ENCODE measurements at regions not wholly inside any gene's neighbourhood (a gene's known extent, or its start where the extent isn't known, plus 50 kb on each side); places are given as distances from the start of the nearest gene placed in this dataset.
"Not testable (repeated sequence)": the region's sequence is repeated elsewhere in the genome, so short reads cannot be mapped to it uniquely, and the experiment has no call there.

- no peak for DNase-seq (ENCODE audit: low read depth in 2 of 2)
These were observed 130.6 kb upstream of the ADRA1B start for GRCh38 chr5:159785656-159786055.

DNA sequence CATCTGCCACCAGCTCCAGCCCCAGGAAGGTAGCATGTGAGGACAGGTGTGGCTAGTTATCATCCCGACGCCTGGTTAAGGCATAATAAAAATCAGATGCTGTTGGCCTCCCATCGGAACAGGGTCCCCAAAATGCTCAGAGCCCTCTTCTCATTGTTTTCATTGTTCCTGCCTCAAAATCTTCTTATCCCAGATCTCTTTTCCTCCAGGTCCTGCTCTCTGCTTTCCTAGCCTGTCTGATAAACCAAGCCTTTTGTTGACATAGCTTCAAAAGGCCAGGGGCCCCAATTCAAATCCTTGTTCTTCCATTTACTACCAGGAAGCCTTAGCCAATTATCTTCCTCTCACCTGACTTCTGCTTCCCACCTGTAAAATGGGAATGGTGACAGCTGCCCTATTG, 130.1 kb upstream of the ADRA1B start:
- no peak for DNase-seq (ENCODE audit: low read depth in 2 of 2)

GRCh38 chr5:159786901-159787691, 129.2 kb upstream of the ADRA1B start:
- DNase-seq (ENCODE audit: low read depth in 2 of 2), result no peak

- no peak for DNase-seq (ENCODE audit: low read depth in 2 of 2)
These were observed 128.4 kb upstream of the ADRA1B start for GRCh38 chr5:159787837-159788236.

GRCh38 chr5:159788835-159789331, 127.4 kb upstream of the ADRA1B start:
- no peak for DNase-seq (ENCODE audit: low read depth in 2 of 2)

- no peak for DNase-seq (ENCODE audit: low read depth in 2 of 2)
These were observed 124.1 kb upstream of the ADRA1B start for GRCh38 chr5:159792180-159792579.

DNA sequence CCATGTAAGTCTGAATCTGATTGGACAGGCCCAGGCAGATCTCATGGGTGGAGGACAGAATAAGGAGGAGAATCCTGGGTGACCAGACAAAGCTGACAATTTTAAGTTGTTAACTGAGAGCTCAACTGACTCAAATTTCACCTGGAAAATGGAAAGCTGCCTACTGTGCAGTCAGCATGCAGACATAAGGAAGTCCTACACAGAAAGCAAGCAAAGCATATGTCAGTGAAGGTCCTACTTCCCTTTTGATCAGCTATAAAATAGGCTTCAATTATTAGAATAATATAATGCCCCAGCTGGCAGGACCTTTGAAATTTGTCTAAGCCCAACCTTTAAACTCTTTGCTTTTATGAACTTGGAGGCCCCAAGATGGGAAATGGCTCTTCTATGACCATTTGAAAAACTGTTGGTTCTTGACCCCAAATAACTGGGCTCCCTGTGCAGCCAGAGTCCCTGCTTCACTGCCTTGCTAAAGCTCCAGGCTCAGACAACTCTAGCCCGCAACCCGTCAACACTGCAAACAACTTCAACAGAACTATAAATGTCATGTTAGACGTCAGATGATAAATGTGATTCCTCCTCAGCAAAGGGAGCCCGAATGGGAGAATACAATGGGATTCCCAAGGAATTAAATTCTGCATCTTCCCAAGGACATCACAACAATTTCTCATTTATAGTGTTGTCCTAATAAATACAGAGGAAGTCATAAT, 118.9 kb upstream of the ADRA1B start:
- no peak for DNase-seq (ENCODE audit: low read depth in 2 of 2)

DNA sequence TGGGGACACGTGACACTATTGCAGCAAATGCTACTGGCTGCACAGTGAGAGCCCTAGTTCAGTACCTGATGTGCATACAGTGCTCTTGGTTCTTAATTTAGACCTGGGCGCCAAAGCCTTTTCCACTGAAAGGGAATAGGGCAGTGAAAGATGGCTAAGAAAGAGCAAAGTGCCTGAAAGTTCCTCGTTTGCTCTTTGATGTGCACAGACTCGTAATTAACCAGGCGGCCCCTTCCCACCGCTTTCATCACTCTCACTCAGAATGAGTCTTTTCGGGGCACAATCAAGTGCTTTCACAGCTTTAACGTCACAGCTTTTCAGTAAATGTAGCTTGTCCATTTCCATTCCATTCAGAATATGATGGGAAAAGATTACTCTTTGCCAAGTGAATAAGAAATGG, 116.6 kb upstream of the ADRA1B start:
- no peak for DNase-seq (ENCODE audit: low read depth in 2 of 2)

DNA sequence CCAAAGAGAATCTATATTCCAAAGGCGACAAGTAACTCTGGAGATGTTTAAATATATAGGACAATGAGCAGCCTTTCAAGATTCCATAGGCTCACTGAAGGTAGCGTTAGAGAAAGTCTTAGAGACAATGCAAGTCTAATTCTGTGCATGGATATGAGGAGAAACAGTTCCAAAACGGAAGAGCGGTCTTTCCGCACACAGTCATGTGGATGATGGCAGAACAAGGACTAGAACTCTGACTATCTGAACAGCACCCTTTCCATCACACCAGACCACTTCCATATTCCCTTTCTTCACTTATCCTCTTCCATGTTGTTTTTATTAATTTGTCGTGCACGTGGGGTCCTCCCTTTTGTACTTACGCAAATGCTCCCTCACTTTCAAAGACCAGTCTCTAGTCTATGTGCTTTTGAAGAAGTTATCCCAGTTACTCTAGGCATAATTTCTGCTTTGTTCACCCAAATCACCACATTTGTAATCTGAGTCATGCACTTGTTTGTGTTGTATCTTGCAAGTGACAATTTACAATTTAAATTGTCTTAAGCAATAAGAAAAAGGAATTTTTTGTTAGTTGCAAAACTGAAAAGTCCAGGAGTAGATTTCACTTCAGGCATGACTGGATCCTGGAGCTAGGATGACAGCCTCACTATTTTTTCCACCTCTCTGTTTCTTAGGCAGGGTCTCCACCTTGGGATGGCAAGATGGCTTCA, 116.0 kb upstream of the ADRA1B start:
- no peak for DNase-seq (ENCODE audit: low read depth in 2 of 2)

GRCh38 chr5:159801303-159801702, 115.0 kb upstream of the ADRA1B start:
- DNase-seq (ENCODE audit: low read depth in 2 of 2), result no peak

GRCh38 chr5:159802661-159803060, 113.6 kb upstream of the ADRA1B start:
- DNase-seq (ENCODE audit: low read depth in 2 of 2), result no peak

DNA sequence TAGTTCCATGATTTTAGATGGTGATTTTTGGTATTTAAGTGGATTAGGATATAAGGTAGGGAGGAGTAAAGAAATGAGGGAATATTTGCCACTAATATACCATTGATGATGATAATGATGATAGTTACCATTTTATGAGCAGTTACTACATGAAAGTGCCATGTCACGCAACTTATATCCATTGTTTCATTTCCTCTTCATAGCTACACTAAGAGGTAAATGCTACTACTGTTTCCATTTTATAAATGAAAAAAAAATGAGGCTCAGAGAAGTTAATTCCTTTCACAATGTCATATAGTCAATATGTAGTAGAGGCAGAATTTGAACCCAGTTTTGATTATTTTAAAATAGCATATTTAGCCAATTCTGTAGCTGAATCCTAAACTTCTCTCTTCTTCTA, 112.2 kb upstream of the ADRA1B start:
- no peak for DNase-seq (ENCODE audit: low read depth in 2 of 2)

DNA sequence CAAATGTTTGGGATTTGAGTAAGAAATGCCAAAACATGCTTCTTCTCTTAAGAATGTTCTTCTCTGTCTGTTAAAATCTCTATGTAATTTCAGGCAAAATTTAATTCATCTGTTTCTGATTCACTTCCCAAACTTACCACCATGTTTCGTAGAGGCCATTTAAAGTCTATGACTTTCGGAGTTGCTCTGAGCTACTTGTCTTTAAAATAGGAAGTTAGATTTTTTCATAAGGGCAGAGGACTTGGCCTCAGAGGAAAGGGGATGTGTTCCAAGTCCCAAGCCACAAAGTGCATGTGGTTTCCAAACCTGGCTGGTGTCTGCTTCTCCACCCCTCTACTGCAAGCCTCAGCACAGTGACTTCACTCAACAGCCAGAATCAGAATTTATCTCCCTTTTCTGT, 111.3 kb upstream of the ADRA1B start:
- DNase-seq (ENCODE audit: low read depth in 2 of 2), result no peak

- DNase-seq (ENCODE audit: low read depth in 2 of 2), result not testable (repeated sequence)
These were observed 109.1 kb upstream of the ADRA1B start for GRCh38 chr5:159807135-159807534.

DNA sequence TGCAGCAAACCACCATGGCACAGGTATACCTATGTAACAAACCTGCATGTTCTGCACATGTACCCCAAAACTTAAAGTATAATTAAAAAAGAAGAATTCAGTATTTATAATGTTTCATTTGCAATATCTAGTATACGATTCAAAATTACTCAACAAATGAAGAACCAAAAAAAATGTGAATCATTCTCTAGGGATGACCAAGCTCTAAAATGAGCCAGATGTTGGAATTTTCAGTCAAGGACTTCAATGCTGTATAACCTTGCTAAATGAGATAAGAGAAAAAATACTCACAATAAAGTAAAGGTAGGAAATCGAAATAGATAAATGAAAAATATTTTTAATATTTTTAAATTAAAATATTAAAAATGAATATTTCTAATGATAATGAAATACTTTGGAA, 108.7 kb upstream of the ADRA1B start:
- DNase-seq (ENCODE audit: low read depth in 2 of 2), result no peak

GRCh38 chr5:159811712-159812111, 104.6 kb upstream of the ADRA1B start:
- DNase-seq (ENCODE audit: low read depth in 2 of 2), result no peak

DNA sequence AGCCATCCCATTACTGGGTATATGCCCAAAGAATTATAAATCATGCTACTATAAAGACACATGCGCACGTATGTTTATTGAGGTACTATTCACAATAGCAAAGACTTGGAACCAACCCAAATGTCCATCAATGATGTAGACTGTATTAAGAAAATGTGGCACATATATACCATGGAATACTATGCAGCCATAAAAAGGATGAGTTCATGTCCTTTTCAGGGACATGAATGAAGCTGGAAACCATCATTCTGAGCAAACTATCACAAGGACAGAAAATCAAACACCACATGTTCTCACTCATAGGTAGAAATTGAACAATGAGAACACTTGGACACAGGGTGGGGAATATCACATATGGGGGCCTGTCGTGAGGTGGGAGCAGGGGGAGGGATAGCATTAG, 103.5 kb upstream of the ADRA1B start:
- DNase-seq (ENCODE audit: low read depth in 2 of 2), result not testable (repeated sequence)

GRCh38 chr5:159814222-159814621, 102.1 kb upstream of the ADRA1B start:
- DNase-seq (ENCODE audit: low read depth in 2 of 2), result no peak

GRCh38 chr5:159814805-159815585, 101.3 kb upstream of the ADRA1B start:
- no peak for DNase-seq (ENCODE audit: low read depth in 2 of 2)

GRCh38 chr5:159817262-159818029, 98.8 kb upstream of the ADRA1B start:
- no peak for DNase-seq (ENCODE audit: low read depth in 2 of 2)
